H9 (cell line): ENCODE measurements at regions not wholly inside any gene's neighbourhood (a gene's known extent, or its start where the extent isn't known, plus 50 kb on each side); places are given as distances from the start of the nearest gene placed in this dataset.

Source experiments
- DNase-seq: peaks from one replicate; pipeline ENCODE4 v3.0.0-alpha.2; 2017
- H2AFZ ChIP-seq: one replicate; pipeline ENCODE4 v1.6.1; 2013; ENCODE audit warnings: mild to moderate bottlenecking, low read length, control low read depth, moderate library complexity
- H2AK5ac ChIP-seq: 2 replicates; pipeline ENCODE4 v1.6.1; 2013; ENCODE audit warnings: low read length, control low read depth, mixed read lengths; ENCODE audit not compliant: insufficient read length
- H2BK120ac ChIP-seq: one replicate; pipeline ENCODE4 v1.6.1; 2013; ENCODE audit warnings: low read depth, mild to moderate bottlenecking, low read length, control low read depth, inconsistent platforms; ENCODE audit not compliant: poor library complexity, severe bottlenecking
- H2BK12ac ChIP-seq: 2 replicates; pipeline ENCODE4 v1.6.1; 2013; ENCODE audit warnings: low read length, control low read depth, mixed read lengths, low read depth; ENCODE audit not compliant: insufficient read length
- H2BK15ac ChIP-seq: 2 replicates; pipeline ENCODE4 v1.6.1; 2013; ENCODE audit warnings: low read depth, low read length, control low read depth
- H2BK20ac ChIP-seq: one replicate; pipeline ENCODE4 v1.6.1; 2013; ENCODE audit warnings: low read depth, mild to moderate bottlenecking, low read length, control low read depth, inconsistent platforms; ENCODE audit not compliant: poor library complexity, severe bottlenecking
- H2BK5ac ChIP-seq: 2 replicates; pipeline ENCODE4 v1.6.1; 2013; ENCODE audit warnings: low read length, control low read depth, mixed read lengths; ENCODE audit not compliant: insufficient read length
- H3K14ac ChIP-seq: 2 replicates; pipeline ENCODE4 v1.6.1; 2013; ENCODE audit warnings: low read length, control low read depth; ENCODE audit not compliant: insufficient read depth
- H3K18ac ChIP-seq: 2 replicates; pipeline ENCODE4 v1.6.1; 2013; ENCODE audit warnings: low read depth, mild to moderate bottlenecking, mixed read lengths, low read length, control low read depth; ENCODE audit not compliant: insufficient read length
- H3K23ac ChIP-seq: 2 replicates; pipeline ENCODE4 v1.6.1; 2013; ENCODE audit warnings: low read length, control low read depth, mixed read lengths, low read depth; ENCODE audit not compliant: insufficient read length
- H3K23me2 ChIP-seq: 2 replicates; pipeline ENCODE4 v1.6.1; 2013; ENCODE audit warnings: low read depth, mild to moderate bottlenecking, mixed read lengths, low read length, control low read depth; ENCODE audit not compliant: insufficient read length, poor library complexity, severe bottlenecking
- H3K27ac ChIP-seq: 2 replicates; pipeline ENCODE4 v1.5.1; 2013; ENCODE audit warnings: low read length, control low read depth, mixed read lengths, low read depth; ENCODE audit not compliant: insufficient read length
- H3K27me3 ChIP-seq: 2 replicates; pipeline ENCODE4 v1.6.1; 2013; ENCODE audit warnings: low read length, control low read depth, inconsistent platforms; ENCODE audit not compliant: insufficient read depth
- H3K4ac ChIP-seq: 2 replicates; pipeline ENCODE4 v1.6.1; 2013; ENCODE audit warnings: low read depth, mild to moderate bottlenecking, control low read depth, inconsistent platforms, low read length, moderate library complexity
- H3K4me1 ChIP-seq: 2 replicates; pipeline ENCODE4 v1.6.1; 2013; ENCODE audit warnings: low read length, control low read depth, inconsistent platforms; ENCODE audit not compliant: insufficient read depth
- H3K4me2 ChIP-seq: 2 replicates; pipeline ENCODE4 v1.6.1; 2013; ENCODE audit warnings: low read length, control low read depth, mixed read lengths; ENCODE audit not compliant: insufficient read length, insufficient read depth
- H3K56ac ChIP-seq: 2 replicates; pipeline ENCODE4 v1.6.1; 2013; ENCODE audit warnings: low read depth, mild to moderate bottlenecking, mixed read lengths, low read length, control low read depth; ENCODE audit not compliant: insufficient read length
- H3K79me1 ChIP-seq: 2 replicates; pipeline ENCODE4 v1.6.1; 2013; ENCODE audit warnings: low read depth, mild to moderate bottlenecking, moderate library complexity, low read length, control low read depth, inconsistent platforms; ENCODE audit not compliant: insufficient read depth, poor library complexity, severe bottlenecking
- H3K79me2 ChIP-seq: 2 replicates; pipeline ENCODE4 v1.6.1; 2013; ENCODE audit warnings: low read length, control low read depth, inconsistent platforms; ENCODE audit not compliant: insufficient read depth
- H3K9ac ChIP-seq: 2 replicates; pipeline ENCODE4 v1.6.1; 2013; ENCODE audit warnings: low read length, control low read depth, mixed read lengths; ENCODE audit not compliant: insufficient read length; ENCODE audit errors: extremely low read depth
- H3K9me3 ChIP-seq: one replicate; pipeline ENCODE4 v1.6.1; 2013; ENCODE audit warnings: low read depth, low read length, inconsistent platforms; ENCODE audit not compliant: control insufficient read depth
- H3T11ph ChIP-seq: one replicate; pipeline ENCODE4 v1.6.1; 2013; ENCODE audit warnings: mild to moderate bottlenecking, low read length, control low read depth, inconsistent platforms
- H4K20me1 ChIP-seq: one replicate; pipeline ENCODE4 v1.6.1; 2013; ENCODE audit not compliant: control insufficient read depth, insufficient read length, insufficient read depth
- H4K5ac ChIP-seq: 2 replicates; pipeline ENCODE4 v1.6.1; 2013; ENCODE audit warnings: low read depth, mild to moderate bottlenecking, mixed read lengths, low read length, control low read depth; ENCODE audit not compliant: insufficient read length
- H4K8ac ChIP-seq: replicated peaks from 2 replicates; pipeline ENCODE4 v1.6.1; 2013; ENCODE audit warnings: low read length, control low read depth, mixed read lengths, low read depth; ENCODE audit not compliant: insufficient read length
- H4K91ac ChIP-seq: 2 replicates; pipeline ENCODE4 v1.6.1; 2013; ENCODE audit warnings: low read depth, mild to moderate bottlenecking, moderate library complexity, mixed read lengths, low read length, control low read depth; ENCODE audit not compliant: insufficient read length
- H3K27ac Mint-ChIP-seq, 3 experiments: 2 replicates in 2 of 3; 3 replicates in 1 of 3; pipeline ENCODE4 v1.8.0; 2020 to 2021; ENCODE audit warnings: mixed read lengths in 3 of 3, mild to moderate bottlenecking in 1 of 3, moderate library complexity in 1 of 3
- H3K27me3 Mint-ChIP-seq: 2 replicates; pipeline ENCODE4 v1.8.0; 2021; ENCODE audit warnings: low read depth, mild to moderate bottlenecking, moderate library complexity, mixed read lengths
- H3K36me3 Mint-ChIP-seq, 3 experiments: 2 replicates in 2 of 3; 3 replicates in 1 of 3; pipeline ENCODE4 v1.8.0; 2020 to 2021; ENCODE audit warnings: low read depth in 3 of 3, mixed read lengths in 3 of 3; ENCODE audit not compliant: insufficient read depth in 1 of 3
- H3K4me1 Mint-ChIP-seq, 2 experiments: 2 replicates each; pipeline ENCODE4 v1.8.0; 2020; ENCODE audit warnings: mixed read lengths in 2 of 2
- H3K4me3 Mint-ChIP-seq, 2 experiments: 2 replicates in 1 of 2; 3 replicates in 1 of 2; pipeline ENCODE4 v1.8.0; 2020 to 2021; ENCODE audit warnings: mild to moderate bottlenecking in 2 of 2, mixed read lengths in 2 of 2, moderate library complexity in 1 of 2
- H3K9me3 Mint-ChIP-seq, 2 experiments: 2 replicates in 1 of 2; 3 replicates in 1 of 2; pipeline ENCODE4 v1.8.0; 2020; ENCODE audit warnings: mild to moderate bottlenecking in 2 of 2, mixed read lengths in 2 of 2, moderate library complexity in 1 of 2
- WGBS: extraction: QIAGEN DNeasy Blood & Tissue Kit; methylation state at CpG from one replicate; pipeline ENCODE4 v1.1.7; 2013; ENCODE audit warnings: missing lambda C conversion rate, low lambda C conversion rate, mixed read lengths; ENCODE audit not compliant: insufficient read length; ENCODE audit errors: extremely low coverage; 5-methylcytosine and 5-hydroxymethylcytosine counted together
- TF ChIP-seq, protein P1 (sequence below): fragments of 200-600 bp; sonication (generic); conservative IDR thresholded peaks from 3 replicates; pipeline ENCODE4 v1.8.0; 2021; ENCODE audit warnings: antibody characterized with exemption, mild to moderate bottlenecking

DNA sequence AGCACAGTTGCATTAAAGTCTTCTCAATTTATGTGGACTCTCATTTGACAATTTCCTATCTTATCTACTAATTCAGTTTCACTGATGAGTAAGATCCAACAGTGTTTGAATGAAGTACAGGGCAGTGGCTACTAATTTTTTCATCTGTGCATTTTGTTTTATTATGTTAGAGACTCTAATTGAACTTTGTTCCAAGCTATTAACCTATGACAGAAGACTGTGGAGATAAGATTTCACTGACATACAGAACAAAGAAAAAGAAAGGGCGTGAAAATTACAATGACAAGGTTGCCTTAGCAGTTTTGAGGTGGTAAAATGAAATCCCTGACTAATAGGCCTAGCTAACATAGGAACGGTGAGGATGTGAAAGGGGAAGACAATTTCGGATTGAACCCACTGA lies 153.2 kb upstream of the SOX5 start:
- Mint-ChIP-seq H3K4me1 (0 out of 4 replicates have a peak, but pooled peaks cover 0 to 3% of the 10 kb centered on the region in 2 experiments), H3K27me3 (no peaks in the 10 kb centered on the region), H3K4me3 (no peak overlapping the region), H3K27ac (no peak overlapping the region), H3K36me3 (no peaks in the 10 kb centered on the region), H3K9me3 (no peaks in the 10 kb centered on the region)
- H3K23ac ChIP-seq, result no peak overlapping the region
- H3K4me1 ChIP-seq, result no peaks in the 10 kb centered on the region
- no CpG with 5 or more reads among the region's 3 CpGs for WGBS
- H2BK5ac ChIP-seq, result no peak overlapping the region
- no peak overlapping the region for H2AK5ac ChIP-seq
- H3K4ac ChIP-seq, result no peak overlapping the region
- no peak overlapping the region for H4K8ac ChIP-seq
- no peak overlapping the region for H2BK20ac ChIP-seq
- H2BK15ac ChIP-seq, result no peak overlapping the region
- no peak overlapping the region for H2AFZ ChIP-seq
- no peak overlapping the region for H4K5ac ChIP-seq
- no peak overlapping the region for H3K14ac ChIP-seq
- H3K4me2 ChIP-seq, result no peak overlapping the region
- H3K27ac ChIP-seq, result no peak overlapping the region
- H3K56ac ChIP-seq, result no peak overlapping the region
- no peak overlapping the region for H3K18ac ChIP-seq
- no peaks in the 10 kb centered on the region for H3K79me2 ChIP-seq
- H3K9ac ChIP-seq, result no peak overlapping the region
- no peak overlapping the region for H2BK12ac ChIP-seq
- no peak overlapping the region for H4K91ac ChIP-seq
- no peak for DNase-seq
- H3K27me3 ChIP-seq, result no peaks in the 10 kb centered on the region
- H2BK120ac ChIP-seq, result no peak overlapping the region
- TF ChIP-seq, protein P1, sequence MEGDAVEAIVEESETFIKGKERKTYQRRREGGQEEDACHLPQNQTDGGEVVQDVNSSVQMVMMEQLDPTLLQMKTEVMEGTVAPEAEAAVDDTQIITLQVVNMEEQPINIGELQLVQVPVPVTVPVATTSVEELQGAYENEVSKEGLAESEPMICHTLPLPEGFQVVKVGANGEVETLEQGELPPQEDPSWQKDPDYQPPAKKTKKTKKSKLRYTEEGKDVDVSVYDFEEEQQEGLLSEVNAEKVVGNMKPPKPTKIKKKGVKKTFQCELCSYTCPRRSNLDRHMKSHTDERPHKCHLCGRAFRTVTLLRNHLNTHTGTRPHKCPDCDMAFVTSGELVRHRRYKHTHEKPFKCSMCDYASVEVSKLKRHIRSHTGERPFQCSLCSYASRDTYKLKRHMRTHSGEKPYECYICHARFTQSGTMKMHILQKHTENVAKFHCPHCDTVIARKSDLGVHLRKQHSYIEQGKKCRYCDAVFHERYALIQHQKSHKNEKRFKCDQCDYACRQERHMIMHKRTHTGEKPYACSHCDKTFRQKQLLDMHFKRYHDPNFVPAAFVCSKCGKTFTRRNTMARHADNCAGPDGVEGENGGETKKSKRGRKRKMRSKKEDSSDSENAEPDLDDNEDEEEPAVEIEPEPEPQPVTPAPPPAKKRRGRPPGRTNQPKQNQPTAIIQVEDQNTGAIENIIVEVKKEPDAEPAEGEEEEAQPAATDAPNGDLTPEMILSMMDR, result no peak
- no peaks in the 10 kb centered on the region for H4K20me1 ChIP-seq
- H3K79me1 ChIP-seq, result no peaks in the 10 kb centered on the region
- no peaks in the 10 kb centered on the region for H3K9me3 ChIP-seq
- no peaks in the 10 kb centered on the region for H3K23me2 ChIP-seq
- H3T11ph ChIP-seq, result no peak overlapping the region
